Stomach (tissue), 4 donors: ENCODE measurements at regions not wholly inside any gene's neighbourhood (a gene's known extent, or its start where the extent isn't known, plus 50 kb on each side); places are given as distances from the start of the nearest gene placed in this dataset.

Source experiments
- CTCF ChIP-seq, 7 experiments: fragments of 450-650 bp in 4 of 7; fragments of 200-600 bp in 3 of 7; sonication (generic) in 3 of 7; IDR thresholded peaks; one replicate each; pipeline ENCODE4 v1.5.1; 2016 to 2019; ENCODE audit warnings: antibody characterized with exemption in 7 of 7, control low read depth in 2 of 7, mild to moderate bottlenecking in 1 of 7
- POLR2A ChIP-seq, 4 donors: fragments of 450-650 bp; IDR thresholded peaks; one replicate each; pipeline ENCODE4 v1.6.1; 2016; ENCODE audit warnings: antibody characterized with exemption in 4 of 4, control low read depth in 2 of 4, mild to moderate bottlenecking in 1 of 4, moderate library complexity in 1 of 4
- POLR2AphosphoS5 ChIP-seq, 3 donors: sonication (generic); formaldehyde crosslinking; IDR thresholded peaks; one replicate each; pipeline ENCODE4 v1.6.1; 2016; ENCODE audit warnings: antibody characterized with exemption in 3 of 3

- TF ChIP-seq POLR2A (IDR thresholded peaks at IDR 0.05) = no peak
- TF ChIP-seq CTCF (IDR thresholded peaks at IDR 0.05) = no peak
- TF ChIP-seq POLR2AphosphoS5 (IDR thresholded peaks at IDR 0.05) = no peak
Measured at GRCh38 chr21:18553786-18554185, 150.2 kb upstream of the TMPRSS15 start.
